GM12872 (cell line): ENCODE measurements at regions not wholly inside any gene's neighbourhood (a gene's known extent, or its start where the extent isn't known, plus 50 kb on each side); places are given as distances from the start of the nearest gene placed in this dataset.

Source experiments
- CTCF ChIP-seq: IDR thresholded peaks from 3 replicates; pipeline ENCODE4 v1.5.1; 2011; ENCODE audit warnings: low read depth, mild to moderate bottlenecking, low read length, moderate library complexity; ENCODE audit not compliant: insufficient read depth

GRCh38 chr5:128591598-128592455 lies 53.8 kb upstream of the FBN2 start:
- no peak for TF ChIP-seq CTCF

- TF ChIP-seq CTCF, result no peak
These were observed 58.0 kb upstream of the FBN2 start for GRCh38 chr5:128596071-128596470.

DNA sequence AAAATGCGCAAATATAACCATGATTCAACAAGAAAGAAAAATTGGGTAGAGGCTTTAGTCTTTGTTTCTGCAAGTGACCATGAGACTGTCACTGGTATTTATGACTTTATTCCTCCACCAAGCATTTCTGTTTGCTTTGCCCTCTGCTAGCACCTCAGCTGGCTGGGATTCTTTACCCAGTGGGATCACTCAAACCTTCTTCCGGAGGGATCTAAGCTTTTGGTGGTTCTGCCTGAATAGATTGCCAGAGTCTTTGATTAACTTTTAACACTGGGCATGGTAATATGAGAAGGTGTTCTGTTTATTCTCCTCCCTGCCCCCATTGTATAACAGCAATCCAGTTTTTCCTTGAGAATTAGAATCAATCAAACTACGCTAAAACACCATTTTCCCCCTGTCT lies 59.1 kb upstream of the FBN2 start:
- TF ChIP-seq CTCF, result no peak

DNA sequence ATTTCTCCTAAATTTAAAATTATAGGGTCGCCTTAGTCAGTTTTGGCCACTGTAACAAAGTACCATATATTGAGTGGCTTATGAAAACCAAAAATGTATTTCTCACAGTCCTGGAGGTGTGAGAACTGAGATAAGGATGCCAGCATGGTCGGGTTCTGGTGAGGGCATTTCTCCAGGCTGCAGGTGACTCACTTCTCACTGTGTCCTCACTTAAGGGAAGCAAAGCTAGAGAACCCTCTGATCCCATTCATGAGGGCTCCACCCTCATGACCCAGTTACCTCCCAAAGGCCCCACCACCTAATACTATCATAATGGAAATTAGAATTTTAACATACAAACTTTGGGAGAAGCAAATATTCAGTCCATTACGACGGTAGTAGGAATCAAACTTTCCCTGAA lies 75.1 kb upstream of the FBN2 start:
- no peak for TF ChIP-seq CTCF

DNA sequence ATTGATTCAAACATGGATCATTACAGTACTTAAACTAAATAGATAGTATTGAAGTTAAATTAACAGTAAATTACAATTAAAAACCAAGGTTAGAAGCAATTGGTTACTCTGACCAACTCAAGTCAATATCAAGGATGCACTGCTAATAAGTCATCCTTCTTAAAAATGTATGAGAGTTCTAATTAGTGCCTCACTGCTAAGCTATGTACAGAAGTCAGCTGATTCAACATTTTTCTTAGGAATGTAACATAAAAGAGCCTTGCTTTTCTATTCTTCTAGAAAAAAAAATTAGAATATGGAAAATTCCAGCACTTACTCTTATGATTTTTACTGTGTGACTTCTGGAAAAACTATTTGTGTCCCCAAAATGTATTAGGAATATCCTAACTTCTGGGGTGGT lies 75.7 kb upstream of the FBN2 start:
- TF ChIP-seq CTCF, result no peak

DNA sequence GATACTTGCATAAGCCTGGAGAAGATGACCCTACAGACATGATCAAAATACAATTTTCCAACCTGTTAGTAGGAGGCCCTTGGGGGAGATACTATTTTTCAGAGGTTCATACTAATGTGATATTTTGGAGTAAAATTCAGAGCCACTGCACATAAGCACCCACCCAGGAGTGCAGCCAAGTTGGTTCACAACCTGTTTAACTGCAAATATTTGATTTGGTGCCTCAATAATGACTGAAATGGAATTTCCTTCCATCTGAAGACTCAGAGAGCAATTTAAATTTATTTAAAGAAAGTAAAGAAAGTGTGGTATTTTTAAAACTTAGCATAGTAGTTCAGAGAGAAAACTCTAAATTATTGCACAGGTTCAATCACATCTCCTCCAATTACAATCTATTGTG lies 77.5 kb upstream of the FBN2 start:
- TF ChIP-seq CTCF, result no peak

- TF ChIP-seq CTCF, result no peak
These were observed 88.6 kb upstream of the FBN2 start for GRCh38 chr5:128626536-128627090.
